GM19351 (cell line): ENCODE measurements at regions not wholly inside any gene's neighbourhood (a gene's known extent, or its start where the extent isn't known, plus 50 kb on each side); places are given as distances from the start of the nearest gene placed in this dataset.
"Not testable (repeated sequence)": the region's sequence is repeated elsewhere in the genome, so short reads cannot be mapped to it uniquely, and the experiment has no call there.

Source experiments
- ATAC-seq: cut with Tn5 transposase; IDR thresholded peaks from one replicate; pipeline ENCODE4 v1.9.1; 2021; ENCODE audit warnings: mild to moderate bottlenecking, moderate library complexity; ENCODE audit not compliant: unreplicated experiment

DNA sequence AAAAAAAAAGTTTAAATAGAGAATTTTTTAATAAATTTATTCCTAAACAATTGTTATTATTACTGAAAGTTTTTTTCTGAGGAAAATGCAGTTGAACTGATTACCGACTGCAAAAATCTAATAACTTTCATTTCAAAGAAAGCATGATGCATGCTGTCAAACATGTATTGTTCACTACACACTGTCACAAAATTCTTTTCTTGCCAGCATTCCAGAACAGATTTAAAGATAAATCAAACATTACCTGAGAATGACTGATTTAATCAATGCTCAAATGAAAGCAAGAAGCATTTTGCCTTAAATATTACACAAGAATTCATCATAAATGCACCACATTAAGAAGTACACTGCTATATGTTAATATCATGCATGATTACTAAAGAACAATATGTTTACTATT is 588.3 kb downstream of the SLC16A7 start:
- ATAC-seq = no peak

DNA sequence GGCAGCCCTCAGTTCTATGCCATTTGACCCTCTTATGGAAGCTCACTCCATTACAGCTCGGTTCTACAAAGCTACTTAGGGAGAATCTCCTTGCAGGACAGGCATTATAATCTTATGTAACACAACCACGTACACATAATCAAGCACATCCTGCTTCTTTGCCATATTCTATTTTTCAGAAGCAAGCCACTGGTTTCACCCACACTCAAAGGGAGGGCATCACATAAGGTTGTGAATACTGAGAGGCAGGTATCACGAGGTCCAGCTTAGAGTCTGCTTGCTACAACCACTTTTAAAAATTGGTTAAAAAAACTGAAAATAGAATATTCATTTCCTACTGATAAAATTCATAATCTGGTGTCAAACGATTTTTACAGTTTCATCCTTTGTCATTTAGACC is 589.2 kb downstream of the SLC16A7 start:
- no peak for ATAC-seq

DNA sequence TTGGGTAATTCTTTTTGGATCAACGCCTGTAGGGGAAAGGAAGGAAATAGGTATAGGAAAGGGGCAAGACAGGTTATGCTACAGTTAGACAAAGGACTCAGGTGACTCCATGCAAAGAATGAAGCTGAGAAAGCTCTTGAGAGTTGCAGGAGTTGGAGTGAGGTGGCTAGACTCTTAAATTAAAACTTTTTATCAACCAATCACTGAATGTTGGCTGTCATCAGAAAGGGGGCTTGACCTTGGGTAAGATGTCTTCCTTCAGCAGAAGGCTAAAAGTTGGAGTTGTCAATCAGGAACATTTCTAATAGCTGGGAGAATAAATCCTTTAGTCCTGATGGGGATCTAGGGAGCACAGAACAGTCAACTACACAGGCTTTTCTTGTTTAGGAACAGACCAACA is 595.4 kb downstream of the SLC16A7 start:
- ATAC-seq = no peak

DNA sequence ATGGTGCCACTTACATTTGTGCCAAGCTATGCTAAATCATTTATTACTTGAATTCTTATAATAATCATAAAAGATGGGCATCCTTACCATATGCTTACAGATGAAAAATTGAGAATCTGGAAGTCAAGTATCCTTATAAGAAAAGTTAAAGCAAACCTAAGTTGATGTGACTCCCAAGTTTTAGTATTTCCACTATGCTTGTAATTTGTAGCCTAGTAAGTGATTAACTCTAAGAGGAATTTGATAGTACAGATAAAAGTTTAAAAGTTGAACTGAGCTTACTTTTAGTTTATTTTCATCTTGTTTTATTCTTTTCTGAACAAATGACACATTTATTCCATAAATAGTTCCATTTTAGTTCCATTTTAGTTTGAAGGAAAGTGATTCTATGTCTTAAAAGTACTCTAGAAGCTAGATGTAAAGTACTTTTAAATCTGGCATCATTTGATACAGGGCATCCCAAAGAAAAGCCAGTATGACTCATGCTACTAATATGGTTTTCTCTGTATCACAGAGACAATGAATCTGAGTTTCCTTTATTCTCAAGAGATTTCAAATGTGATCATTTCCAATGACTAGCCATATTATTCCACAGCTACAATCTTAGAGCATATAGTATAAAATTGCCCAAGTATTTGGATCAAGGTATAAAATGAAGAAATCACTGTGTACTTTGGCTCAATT is 596.0 kb downstream of the SLC16A7 start:
- no peak for ATAC-seq

DNA sequence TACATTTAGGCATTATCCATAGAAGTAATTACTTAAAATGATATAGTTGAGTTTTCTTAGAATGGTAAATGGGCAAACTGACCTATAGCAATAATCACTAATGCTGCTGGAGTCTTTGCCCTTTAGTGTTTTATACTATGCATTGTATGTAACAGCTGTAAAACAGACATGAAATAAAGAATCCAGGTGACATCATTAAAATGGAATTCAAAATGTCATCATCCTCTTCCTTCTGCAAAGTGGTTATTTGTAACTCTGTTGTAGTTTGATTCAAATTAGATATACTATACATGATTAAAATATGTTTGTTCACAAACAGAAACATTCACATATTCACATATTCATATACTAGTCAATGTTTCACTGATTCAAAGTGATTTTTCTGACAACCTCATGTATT is 598.8 kb downstream of the SLC16A7 start:
- no peak for ATAC-seq

DNA sequence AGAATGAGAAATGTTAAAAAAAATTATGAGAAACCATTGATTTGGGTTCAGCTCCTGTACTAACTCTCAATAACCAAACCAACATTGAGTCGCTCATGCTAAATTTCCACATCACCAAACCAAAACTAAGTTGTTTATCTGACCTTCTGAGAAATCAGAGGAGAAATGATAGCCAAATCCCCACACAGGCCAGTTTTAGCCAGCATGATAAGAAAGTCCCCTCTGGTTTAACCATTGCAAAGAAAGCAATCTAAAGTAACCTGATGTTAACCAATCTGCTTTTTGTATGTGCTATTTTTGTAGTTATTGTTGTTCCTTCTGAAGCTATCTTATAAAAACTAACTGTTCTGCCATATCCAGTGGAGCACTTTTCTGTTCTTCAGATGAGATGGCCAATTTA is 599.7 kb downstream of the SLC16A7 start:
- ATAC-seq = no peak

DNA sequence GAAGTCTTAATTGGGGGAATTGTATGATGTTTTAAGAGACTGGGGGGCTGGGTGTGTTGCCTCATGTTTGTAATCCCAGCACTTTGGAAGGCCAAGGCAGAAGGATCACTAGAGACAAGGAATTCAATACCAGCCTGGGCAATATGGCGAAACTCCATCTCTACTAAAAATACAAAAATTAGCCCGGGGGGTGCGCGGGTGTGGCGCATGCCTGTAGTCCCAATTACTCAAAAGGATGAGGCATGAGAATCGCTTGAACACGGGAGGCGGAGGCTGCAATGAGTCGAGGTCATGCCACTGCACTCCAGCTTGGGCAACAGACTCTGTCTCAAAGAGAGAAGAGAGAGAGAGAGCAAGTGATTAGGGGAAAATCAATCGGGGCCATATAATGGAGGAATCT is 600.5 kb downstream of the SLC16A7 start:
- no peak for ATAC-seq

DNA sequence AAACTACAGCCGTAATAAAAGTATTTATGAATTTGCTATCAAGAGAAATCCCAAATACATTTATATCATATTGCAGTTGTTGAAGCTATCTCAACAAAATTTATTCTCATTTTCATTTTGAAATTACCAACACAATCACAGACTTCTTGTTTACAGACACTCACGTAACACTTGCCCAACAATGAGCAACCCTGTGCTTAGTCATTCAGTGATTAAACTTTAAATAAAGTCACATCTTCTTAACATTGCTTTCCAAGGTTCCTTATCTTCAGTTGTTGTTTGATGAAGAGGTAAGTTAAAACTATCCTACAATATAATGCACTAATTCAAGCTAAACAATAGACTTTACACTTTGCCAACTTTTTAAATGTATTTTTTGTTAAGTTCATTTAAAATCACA is 601.8 kb downstream of the SLC16A7 start:
- no peak for ATAC-seq

DNA sequence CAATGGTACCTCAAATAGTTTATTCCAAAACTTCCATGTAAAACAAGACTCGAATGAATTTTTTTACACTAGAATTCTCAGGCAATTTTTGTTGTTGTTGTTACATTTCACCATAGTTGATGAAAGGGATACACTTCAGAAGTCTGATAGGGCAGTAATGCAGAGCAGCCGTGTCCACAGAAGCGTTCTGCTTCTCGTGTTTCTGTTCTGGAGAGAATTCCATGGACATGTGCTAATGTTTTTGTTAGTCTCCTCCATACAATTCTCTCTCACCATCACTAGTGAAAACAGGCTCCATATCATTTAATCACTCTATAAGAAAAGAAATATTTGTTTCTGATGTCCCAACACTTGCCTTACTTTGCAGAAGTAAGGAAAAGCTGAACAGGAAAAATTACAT is 606.1 kb downstream of the SLC16A7 start:
- no peak for ATAC-seq

DNA sequence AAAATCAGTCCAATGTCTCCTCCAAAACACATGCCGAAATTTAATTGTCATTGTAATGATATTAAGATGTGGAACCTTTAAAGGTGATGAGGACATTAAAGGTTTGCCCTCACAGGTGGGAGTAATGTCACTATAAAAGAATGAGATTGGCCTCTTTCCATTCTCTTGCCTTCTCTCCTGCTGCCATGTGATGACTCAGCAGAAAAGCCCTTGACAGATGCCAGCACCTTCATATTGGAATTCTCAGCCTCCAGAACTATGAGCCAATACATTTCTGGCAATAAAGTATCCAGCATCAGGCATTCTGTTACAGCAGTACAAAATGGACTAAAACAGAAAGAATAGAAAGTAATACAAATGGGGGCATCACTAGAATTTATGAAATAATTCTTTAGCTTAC is 609.7 kb downstream of the SLC16A7 start:
- no peak for ATAC-seq

DNA sequence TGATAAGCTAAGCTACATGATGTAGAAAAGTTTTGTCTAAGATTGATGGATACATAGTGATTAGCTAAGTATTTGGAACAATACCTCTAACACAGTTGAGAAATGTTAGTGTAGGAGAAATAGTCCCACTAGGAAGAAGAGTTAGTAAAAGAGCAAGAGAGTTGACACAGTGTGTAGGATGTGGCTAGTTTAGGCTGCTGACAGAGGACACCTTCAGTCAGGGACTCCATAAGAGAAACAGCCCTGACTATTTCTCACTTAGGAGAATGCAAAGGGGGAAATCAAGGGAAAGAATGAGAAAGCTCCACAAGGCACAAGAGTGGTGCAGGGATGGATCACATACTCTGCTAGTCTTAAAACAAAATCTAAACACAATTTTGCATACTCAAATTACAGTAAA is 613.7 kb downstream of the SLC16A7 start:
- ATAC-seq = no peak

DNA sequence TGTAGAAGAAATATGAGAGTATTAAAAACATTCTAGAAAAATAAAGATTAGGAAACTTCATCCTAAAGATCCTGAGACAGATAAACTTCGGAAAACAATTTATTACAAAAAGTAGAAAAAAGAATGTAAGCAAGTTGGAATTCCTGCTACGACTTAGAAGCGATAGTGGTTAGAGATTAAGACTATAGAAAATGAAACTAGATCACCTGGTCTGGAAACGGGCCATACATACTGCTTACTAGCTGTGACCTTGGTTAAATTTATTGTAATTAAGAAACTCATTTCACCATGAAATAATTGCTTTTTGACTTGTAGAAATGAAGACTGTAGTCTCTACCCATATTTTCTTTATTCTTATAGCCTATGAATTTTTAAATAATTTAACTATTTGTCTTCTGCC is 614.1 kb downstream of the SLC16A7 start:
- no peak for ATAC-seq

DNA sequence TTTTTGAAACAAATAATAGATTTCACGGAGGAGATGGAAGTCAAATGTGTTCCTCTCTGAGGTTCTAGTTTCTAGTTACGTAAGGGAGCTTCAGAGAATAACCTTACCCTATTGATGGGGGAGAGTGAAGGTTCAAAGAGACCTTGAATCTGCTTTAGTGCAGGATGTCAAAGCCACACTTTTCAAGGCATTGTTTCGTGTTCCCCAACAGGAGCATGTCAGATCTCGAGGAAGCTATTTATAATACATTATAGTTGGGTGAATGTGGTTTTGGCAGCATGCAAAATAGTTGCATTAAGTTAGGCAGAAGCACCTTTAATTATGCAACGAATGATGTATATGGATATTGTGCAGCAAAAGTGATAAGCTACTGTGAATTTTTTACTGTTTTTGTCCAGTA is 614.9 kb downstream of the SLC16A7 start:
- no peak for ATAC-seq

DNA sequence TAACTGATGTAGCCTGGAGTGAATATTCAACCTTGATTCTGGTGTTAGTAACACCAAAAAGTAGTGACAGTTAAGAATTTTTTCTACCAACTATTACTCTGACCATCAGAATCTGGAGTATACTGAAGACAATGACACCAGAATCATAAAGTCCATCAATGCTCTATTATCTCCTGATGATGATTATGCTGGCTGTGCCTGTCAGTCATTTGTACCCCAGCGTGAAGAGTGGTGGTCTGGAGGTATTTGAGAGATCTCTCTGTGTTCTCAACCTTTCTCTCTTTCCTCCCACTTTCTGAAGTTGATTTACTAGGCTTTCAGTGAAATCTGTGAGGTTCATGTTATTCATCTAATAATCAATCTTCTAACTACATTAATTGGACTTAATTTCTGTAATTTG is 615.4 kb downstream of the SLC16A7 start:
- ATAC-seq = no peak

DNA sequence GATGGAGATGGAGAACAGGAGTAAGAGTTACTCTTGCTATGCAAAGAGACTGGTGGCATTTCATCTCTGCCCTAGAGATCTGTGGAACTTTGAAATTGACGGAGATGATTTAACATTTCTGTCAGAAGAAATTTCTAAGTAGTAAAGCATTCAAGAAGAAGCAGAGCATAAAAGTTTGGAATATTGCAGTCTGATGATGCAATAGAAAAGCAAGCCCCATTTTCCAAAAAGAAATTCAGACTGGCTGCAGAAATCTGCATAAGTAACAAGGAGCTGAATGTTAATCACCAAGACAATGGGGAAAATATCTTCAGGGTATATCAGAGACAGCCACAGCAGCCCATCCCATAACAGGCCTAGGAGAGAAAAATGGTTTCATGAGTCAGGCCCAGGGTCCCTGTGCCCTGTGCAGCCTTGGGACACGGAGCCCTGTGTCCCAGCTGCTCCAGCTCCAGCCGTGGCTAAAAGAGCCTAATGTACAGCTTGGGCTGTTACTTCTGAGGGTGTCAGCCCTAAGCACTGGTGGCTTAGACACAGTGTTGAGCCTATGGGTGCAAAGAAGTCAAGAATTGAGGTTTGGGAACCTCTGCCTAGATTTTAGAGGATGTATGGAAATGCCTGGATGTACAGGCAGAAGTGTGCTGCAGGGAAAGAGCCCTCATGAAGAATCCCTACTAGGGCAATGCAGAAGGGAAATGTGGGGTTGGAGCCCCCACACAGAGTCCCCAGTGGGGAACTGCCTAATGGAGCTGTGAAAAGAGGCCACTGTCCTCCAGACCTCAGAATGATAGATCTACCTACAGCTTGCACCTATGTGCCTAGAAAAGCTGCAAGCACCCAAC is 616.6 kb downstream of the SLC16A7 start:
- no peak for ATAC-seq

DNA sequence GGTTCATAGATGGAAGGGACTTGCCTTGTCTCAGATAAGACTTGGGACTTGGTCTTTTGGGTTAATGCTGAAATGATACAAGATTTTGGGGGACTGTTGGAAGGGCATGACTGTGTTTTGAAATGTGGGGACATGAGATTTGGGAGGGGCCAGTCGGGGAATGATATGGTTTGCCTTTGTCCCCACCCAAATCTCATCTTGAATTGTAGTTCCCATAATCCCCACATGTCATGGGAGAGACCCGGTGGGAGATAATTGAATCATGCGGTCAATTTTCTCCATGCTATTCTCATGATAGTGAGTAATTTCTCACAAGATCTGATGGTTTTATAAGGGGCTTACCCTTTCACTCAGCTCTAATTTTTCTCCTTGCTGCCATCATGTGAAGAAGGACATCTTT is 617.4 kb downstream of the SLC16A7 start:
- not testable (repeated sequence) for ATAC-seq

DNA sequence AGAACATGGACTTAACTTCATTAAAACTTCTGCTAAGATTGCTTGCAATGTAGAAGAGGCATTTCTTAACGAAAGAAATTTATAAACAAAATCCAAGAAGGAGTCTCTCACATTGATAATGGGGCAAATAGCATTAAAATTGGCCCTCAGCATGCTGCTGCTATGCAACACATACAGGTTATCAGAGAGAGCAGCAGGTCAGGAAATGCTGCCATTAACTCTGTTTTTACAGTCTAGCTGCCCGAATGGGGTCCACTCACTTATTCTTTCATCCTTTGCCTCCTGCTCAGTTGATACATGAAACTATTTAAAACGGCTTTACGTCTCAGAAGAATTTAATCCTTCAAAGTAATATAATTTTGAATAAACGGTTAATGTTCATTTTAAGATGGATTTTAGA is 620.4 kb downstream of the SLC16A7 start:
- ATAC-seq = no peak

DNA sequence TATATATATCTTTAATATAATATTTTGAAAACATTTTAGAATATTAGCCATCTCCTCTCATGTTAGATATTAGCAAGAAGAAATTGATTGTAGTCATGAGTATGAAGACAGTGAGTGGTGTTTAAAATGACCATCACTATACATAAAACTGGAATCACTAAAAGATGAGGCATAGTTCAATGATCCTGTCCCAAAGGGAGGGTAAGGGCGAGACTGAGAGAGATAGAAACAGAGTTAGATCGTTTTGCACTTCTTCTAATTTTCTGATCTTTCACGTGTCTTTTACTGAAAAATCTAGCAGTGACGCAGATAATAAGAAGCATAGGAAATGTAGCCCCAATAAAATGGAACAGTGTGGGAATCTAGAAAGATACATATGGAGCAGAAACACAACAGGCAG is 627.4 kb downstream of the SLC16A7 start:
- no peak for ATAC-seq

DNA sequence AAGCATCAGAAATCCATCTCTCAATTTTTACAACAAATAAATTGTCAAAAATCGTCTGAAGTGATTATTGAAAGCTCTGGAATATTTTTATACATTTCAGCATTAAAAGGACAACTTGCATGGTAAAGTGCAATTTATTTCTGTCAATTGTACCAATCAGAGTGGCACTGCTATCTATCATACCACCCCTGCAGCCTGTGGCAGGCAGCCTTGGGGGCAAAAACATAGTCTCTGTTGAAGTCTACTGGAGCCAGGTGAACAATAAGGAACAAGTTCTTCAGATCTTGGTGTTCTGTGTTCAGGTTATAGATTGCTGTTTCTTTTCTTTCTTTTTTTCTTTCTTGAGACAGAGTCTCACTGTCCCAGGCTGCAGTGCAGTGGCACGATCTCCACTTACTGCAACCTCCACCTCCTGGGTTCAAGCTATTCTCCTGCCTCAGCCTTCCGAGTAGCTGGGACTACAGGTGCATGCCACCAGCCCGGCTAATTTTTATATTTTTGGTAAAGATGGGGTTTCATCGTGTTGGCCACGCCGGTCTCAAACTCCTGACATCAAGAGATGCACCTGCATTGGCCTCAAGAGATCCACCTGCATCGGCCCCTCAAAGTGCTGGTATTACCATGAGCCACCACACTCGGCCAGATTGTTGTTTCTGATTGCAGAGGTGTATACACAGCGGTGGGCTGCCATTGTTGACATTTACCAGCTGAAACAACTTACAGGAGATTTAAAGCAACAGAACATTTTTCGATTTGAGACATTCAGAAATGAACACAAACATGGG is 629.6 kb downstream of the SLC16A7 start:
- no peak for ATAC-seq

DNA sequence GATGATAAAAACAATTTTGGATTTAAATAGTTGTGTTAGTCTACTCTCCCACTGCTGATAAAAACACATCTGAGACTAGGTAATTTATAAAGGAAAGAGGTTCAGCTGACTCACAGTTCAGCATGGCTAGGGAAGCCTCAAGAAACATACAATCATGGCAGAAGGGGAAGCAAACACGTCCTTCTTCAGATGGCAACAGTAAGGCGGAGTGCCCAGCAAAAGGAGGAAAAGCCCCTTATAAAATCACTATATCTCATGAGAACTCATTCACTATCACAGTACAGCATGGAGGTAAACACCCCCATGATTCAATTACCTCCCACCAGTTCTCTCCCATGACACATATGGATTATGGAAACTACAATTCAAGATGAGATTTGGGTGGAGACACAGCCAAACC is 632.1 kb downstream of the SLC16A7 start:
- no peak for ATAC-seq

DNA sequence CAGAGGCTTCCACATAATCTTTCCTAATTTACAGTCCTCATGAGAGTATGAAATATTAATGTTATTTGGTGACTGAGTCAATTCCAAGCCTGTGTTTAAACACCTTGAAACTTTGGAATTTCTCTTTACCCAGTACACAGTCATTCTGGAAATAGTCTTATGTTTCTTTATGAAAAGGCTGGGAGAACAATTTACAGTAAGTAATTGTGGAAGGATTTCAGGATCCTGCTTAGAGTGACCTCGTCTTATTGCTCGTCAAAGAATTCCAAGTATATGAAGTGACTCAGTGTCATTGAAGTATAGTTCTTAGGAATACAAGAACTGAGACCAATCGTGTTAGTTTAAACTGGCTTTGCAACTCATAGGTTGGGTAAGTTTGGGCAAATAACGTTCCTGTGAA is 634.2 kb downstream of the SLC16A7 start:
- no peak for ATAC-seq

DNA sequence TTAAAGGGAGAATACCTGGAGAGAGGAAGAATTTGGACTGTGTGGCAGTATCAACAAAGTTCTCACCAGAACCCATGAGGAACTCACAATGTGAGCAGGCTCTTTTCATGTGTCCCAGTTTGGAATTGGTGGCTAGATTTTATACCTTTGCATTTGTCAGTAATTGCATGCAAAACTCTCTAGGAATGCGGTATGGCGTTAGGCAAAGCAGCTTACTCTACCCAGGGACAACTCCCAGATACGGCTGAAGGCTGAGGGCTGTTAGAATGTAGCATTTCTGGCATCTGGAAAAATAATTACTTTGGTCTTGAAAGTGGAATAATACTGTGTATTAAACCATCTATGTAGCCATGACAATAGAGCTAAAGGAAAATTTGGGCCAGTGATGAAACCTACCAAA is 635.5 kb downstream of the SLC16A7 start:
- no peak for ATAC-seq
